ENCODE measurements at regions not wholly inside any gene's neighbourhood (a gene's known extent, or its start where the extent isn't known, plus 50 kb on each side); places are given as distances from the start of the nearest gene placed in this dataset.

DNA sequence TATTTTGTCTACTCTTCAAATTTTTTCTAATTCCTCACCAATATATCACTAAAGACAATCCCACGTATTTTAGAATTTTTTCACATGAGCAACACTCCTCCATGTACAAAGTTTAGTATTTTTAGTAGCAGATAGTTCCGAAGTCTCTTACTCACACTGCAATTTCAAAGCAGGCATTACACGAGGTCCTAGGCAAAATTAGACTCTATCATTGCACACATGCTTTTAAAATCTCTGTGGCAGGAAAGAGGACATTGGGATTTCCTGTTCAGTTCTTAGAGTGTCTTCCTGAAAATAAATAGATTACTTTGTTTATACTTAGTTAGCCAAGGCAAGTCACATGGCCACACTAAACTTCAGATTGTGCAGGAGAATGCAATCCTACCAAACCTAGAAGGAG lies 847.7 kb downstream of the ROBO2 start:
- no peak for DNase-seq
- H3K27ac ChIP-seq = no peak overlapping the region
- no peak overlapping the region for H3K4me3 ChIP-seq
- H3K27me3 ChIP-seq = no peaks in the 10 kb centered on the region
- no peak overlapping the region for H3K9ac ChIP-seq (ENCODE audit: low read depth in 2 of 2, low read length in 2 of 2)
- no peaks in the 10 kb centered on the region for H3K36me3 ChIP-seq
- H3K9me3 ChIP-seq = no peaks in the 10 kb centered on the region
- intact Hi-C loops (cut with DNase I) = no loop called here
- no peaks in the 10 kb centered on the region for H3K4me1 ChIP-seq
- TF ChIP-seq, protein P1, sequence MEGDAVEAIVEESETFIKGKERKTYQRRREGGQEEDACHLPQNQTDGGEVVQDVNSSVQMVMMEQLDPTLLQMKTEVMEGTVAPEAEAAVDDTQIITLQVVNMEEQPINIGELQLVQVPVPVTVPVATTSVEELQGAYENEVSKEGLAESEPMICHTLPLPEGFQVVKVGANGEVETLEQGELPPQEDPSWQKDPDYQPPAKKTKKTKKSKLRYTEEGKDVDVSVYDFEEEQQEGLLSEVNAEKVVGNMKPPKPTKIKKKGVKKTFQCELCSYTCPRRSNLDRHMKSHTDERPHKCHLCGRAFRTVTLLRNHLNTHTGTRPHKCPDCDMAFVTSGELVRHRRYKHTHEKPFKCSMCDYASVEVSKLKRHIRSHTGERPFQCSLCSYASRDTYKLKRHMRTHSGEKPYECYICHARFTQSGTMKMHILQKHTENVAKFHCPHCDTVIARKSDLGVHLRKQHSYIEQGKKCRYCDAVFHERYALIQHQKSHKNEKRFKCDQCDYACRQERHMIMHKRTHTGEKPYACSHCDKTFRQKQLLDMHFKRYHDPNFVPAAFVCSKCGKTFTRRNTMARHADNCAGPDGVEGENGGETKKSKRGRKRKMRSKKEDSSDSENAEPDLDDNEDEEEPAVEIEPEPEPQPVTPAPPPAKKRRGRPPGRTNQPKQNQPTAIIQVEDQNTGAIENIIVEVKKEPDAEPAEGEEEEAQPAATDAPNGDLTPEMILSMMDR (IDR thresholded peaks at IDR 0.05) = no peak

- Histone ChIP-seq H3K4me1 (no peaks in the 10 kb centered on the region), H3K9ac (ENCODE audit: low read depth in 2 of 2, low read length in 2 of 2) (no peak overlapping the region), H3K27ac (no peak overlapping the region), H3K9me3 (no peaks in the 10 kb centered on the region), H3K36me3 (no peaks in the 10 kb centered on the region), H3K27me3 (no peaks in the 10 kb centered on the region), H3K4me3 (no peak overlapping the region)
- TF ChIP-seq, protein P1 (IDR thresholded peaks at IDR 0.05) = no peak
- intact Hi-C loops (cut with DNase I) = no loop called here
- no peak for DNase-seq
These were observed 849.7 kb downstream of the ROBO2 start for GRCh38 chr3:77889616-77890015.

DNA sequence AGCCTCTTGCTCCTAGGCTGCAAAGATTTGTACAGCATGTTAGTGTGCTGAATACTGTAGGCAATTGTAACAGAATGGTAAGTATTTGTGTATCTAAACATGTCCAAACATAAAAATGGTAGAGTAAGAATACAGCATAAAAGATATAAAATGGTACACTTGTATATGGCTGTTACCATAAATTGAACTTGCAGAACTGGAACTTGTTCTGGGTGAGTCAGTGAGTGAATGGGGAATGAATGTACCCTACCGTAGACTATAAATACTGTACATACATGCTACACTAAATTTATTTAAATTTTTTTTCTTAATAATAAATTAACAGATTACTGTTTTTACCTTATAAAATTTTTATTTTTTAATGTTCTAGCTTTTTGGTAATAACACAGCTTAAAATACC lies 858.7 kb downstream of the ROBO2 start:
- no peak for DNase-seq
- no peaks in the 10 kb centered on the region for H3K36me3 ChIP-seq
- TF ChIP-seq, protein P1 (IDR thresholded peaks at IDR 0.05) = no peak
- H3K9me3 ChIP-seq = no peaks in the 10 kb centered on the region
- H3K4me3 ChIP-seq = no peak overlapping the region
- no peak overlapping the region for H3K27ac ChIP-seq
- no peak overlapping the region for H3K9ac ChIP-seq (ENCODE audit: low read depth in 2 of 2, low read length in 2 of 2)
- intact Hi-C loops (cut with DNase I) = no loop called here
- H3K4me1 ChIP-seq = no peaks in the 10 kb centered on the region
- H3K27me3 ChIP-seq = no peaks in the 10 kb centered on the region

- DNase-seq = no peak
- H3K9ac ChIP-seq (ENCODE audit: low read depth in 2 of 2, low read length in 2 of 2) = no peak overlapping the region
- TF ChIP-seq, protein P1 (IDR thresholded peaks at IDR 0.05) = no peak
- no peak overlapping the region for H3K4me3 ChIP-seq
- no peaks in the 10 kb centered on the region for H3K36me3 ChIP-seq
- H3K27me3 ChIP-seq = no peaks in the 10 kb centered on the region
- no peaks in the 10 kb centered on the region for H3K4me1 ChIP-seq
- no peaks in the 10 kb centered on the region for H3K9me3 ChIP-seq
- no peak overlapping the region for H3K27ac ChIP-seq
- intact Hi-C loops (cut with DNase I) = no loop called here
These were observed 862.8 kb downstream of the ROBO2 start for GRCh38 chr3:77902675-77903074.

GRCh38 chr3:77906102-77906709 lies 866.3 kb downstream of the ROBO2 start:
- TF ChIP-seq, protein P1 (IDR thresholded peaks at IDR 0.05) = no peak
- intact Hi-C loops (cut with DNase I) = no loop called here
- no peak overlapping the region for H3K9ac ChIP-seq (ENCODE audit: low read depth in 2 of 2, low read length in 2 of 2)
- H3K27ac ChIP-seq = no peak overlapping the region
- no peak overlapping the region for H3K4me3 ChIP-seq
- no peak for DNase-seq
- no peaks in the 10 kb centered on the region for H3K27me3 ChIP-seq
- no peaks in the 10 kb centered on the region for H3K9me3 ChIP-seq
- H3K36me3 ChIP-seq = no peaks in the 10 kb centered on the region
- H3K4me1 ChIP-seq = no peaks in the 10 kb centered on the region

All from colonic mucosa (tissue), 4 donors.